HEK293 (cell line): ENCODE measurements at regions not wholly inside any gene's neighbourhood (a gene's known extent, or its start where the extent isn't known, plus 50 kb on each side); places are given as distances from the start of the nearest gene placed in this dataset.

Source experiments
- YY1 ChIP-seq: fragments of 450-650 bp; formaldehyde crosslinking; IDR thresholded peaks from 2 replicates; pipeline ENCODE4 v1.5.1; 2018; ENCODE audit warnings: missing biosample characterization, missing genetic modification characterization
- ZNF114 ChIP-seq: fragments of 450-650 bp; formaldehyde crosslinking; IDR thresholded peaks from 2 replicates; pipeline ENCODE4 v1.5.0; 2017; ENCODE audit warnings: missing biosample characterization, missing genetic modification characterization
- ZNF121 ChIP-seq: fragments of 450-650 bp; formaldehyde crosslinking; IDR thresholded peaks from 2 replicates; pipeline ENCODE4 v1.5.1; 2016; ENCODE audit warnings: missing biosample characterization, missing genetic modification characterization
- ZNF138 ChIP-seq: fragments of 450-650 bp; formaldehyde crosslinking; IDR thresholded peaks from 2 replicates; pipeline ENCODE4 v1.5.1; 2016; ENCODE audit warnings: missing biosample characterization, missing genetic modification characterization, borderline replicate concordance
- ZNF274 ChIP-seq, 2 experiments: fragments of 200-500 bp in 1 of 2; fragments of 450-650 bp in 1 of 2; sonication (Bioruptor generic) in 1 of 2; formaldehyde crosslinking in 1 of 2; IDR thresholded peaks; 2 replicates each; pipeline versions ENCODE4 v1.5.1 to v1.6.1; 2014 to 2016; ENCODE audit warnings: borderline replicate concordance in 1 of 2, inconsistent platforms in 1 of 2, low read length in 1 of 2, missing biosample characterization in 1 of 2, missing genetic modification characterization in 1 of 2
- ZNF529 ChIP-seq: fragments of 450-650 bp; formaldehyde crosslinking; IDR thresholded peaks from 2 replicates; pipeline ENCODE4 v1.5.1; 2017; ENCODE audit warnings: missing genetic modification characterization, missing biosample characterization; ENCODE audit not compliant: insufficient replicate concordance
- ZNF707 ChIP-seq: fragments of 450-650 bp; formaldehyde crosslinking; IDR thresholded peaks from 2 replicates; pipeline ENCODE4 v1.5.1; 2016; ENCODE audit warnings: missing biosample characterization, missing genetic modification characterization
- ZSCAN23 ChIP-seq: fragments of 450-650 bp; formaldehyde crosslinking; IDR thresholded peaks from 2 replicates; pipeline ENCODE4 v1.5.1; 2016; ENCODE audit warnings: missing biosample characterization, missing genetic modification characterization
- ZSCAN30 ChIP-seq: fragments of 450-650 bp; IDR thresholded peaks from 2 replicates; pipeline ENCODE4 v1.5.1; 2018; ENCODE audit warnings: missing biosample characterization, mild to moderate bottlenecking, missing genetic modification characterization, moderate library complexity
- TF ChIP-seq, protein P1 (sequence below): fragments of 450-650 bp; formaldehyde crosslinking; IDR thresholded peaks from 2 replicates; pipeline ENCODE4 v1.5.1; 2016; ENCODE audit warnings: missing biosample characterization, missing genetic modification characterization
- TF ChIP-seq, protein P2 (sequence below): fragments of 450-650 bp; formaldehyde crosslinking; IDR thresholded peaks from 2 replicates; pipeline ENCODE4 v1.5.1; 2016; ENCODE audit warnings: missing biosample characterization, missing genetic modification characterization
- TF ChIP-seq, protein P3 (sequence below): sonication (generic); formaldehyde crosslinking; IDR thresholded peaks from 2 replicates; pipeline ENCODE4 v1.8.1; 2022; ENCODE audit warnings: mild to moderate bottlenecking, moderate library complexity, missing genetic modification reagents

DNA sequence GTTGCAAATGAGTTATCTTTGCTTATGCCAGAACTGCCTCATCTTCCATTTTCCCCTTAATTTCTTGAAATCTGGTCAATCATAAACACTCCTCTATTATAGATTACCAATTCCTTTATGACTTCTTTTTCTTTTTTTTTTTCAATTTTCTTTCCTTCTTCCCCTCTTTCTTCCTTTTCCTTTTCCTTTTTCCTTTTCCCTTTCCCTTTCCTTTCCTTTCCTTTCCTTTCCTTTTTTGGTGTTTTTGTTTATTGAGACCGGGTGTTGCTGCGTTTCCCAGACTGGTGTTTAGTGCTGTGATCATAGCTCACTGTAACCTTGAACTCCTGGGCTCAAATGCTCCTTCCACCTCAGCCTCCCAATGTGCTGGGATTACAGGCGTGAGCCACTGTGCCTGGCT lies 151.4 kb upstream of the FOXP2 start:
- no peak for TF ChIP-seq ZNF274 (IDR thresholded peaks at IDR 0.05; ENCODE audit: low read length)
- TF ChIP-seq ZNF274 (tag by site-specific recombination; IDR thresholded peaks at IDR 0.05; ENCODE audit: borderline replicate concordance), result no peak
- TF ChIP-seq ZNF114, result no peak
- TF ChIP-seq ZNF529, result no peak
- no peak for TF ChIP-seq ZNF138
- TF ChIP-seq ZNF707 (tag by site-specific recombination), result no peak
- TF ChIP-seq ZNF121 (tag by site-specific recombination), result no peak
- TF ChIP-seq, protein P1, sequence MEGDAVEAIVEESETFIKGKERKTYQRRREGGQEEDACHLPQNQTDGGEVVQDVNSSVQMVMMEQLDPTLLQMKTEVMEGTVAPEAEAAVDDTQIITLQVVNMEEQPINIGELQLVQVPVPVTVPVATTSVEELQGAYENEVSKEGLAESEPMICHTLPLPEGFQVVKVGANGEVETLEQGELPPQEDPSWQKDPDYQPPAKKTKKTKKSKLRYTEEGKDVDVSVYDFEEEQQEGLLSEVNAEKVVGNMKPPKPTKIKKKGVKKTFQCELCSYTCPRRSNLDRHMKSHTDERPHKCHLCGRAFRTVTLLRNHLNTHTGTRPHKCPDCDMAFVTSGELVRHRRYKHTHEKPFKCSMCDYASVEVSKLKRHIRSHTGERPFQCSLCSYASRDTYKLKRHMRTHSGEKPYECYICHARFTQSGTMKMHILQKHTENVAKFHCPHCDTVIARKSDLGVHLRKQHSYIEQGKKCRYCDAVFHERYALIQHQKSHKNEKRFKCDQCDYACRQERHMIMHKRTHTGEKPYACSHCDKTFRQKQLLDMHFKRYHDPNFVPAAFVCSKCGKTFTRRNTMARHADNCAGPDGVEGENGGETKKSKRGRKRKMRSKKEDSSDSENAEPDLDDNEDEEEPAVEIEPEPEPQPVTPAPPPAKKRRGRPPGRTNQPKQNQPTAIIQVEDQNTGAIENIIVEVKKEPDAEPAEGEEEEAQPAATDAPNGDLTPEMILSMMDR (tag by site-specific recombination), result no peak
- TF ChIP-seq, protein P2, sequence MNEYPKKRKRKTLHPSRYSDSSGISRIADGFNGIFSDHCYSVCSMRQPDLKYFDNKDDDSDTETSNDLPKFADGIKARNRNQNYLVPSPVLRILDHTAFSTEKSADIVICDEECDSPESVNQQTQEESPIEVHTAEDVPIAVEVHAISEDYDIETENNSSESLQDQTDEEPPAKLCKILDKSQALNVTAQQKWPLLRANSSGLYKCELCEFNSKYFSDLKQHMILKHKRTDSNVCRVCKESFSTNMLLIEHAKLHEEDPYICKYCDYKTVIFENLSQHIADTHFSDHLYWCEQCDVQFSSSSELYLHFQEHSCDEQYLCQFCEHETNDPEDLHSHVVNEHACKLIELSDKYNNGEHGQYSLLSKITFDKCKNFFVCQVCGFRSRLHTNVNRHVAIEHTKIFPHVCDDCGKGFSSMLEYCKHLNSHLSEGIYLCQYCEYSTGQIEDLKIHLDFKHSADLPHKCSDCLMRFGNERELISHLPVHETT (tag by site-specific recombination), result no peak
- no peak for TF ChIP-seq YY1 (tag by site-specific recombination)
- no peak for TF ChIP-seq ZSCAN23
- TF ChIP-seq, protein P3, sequence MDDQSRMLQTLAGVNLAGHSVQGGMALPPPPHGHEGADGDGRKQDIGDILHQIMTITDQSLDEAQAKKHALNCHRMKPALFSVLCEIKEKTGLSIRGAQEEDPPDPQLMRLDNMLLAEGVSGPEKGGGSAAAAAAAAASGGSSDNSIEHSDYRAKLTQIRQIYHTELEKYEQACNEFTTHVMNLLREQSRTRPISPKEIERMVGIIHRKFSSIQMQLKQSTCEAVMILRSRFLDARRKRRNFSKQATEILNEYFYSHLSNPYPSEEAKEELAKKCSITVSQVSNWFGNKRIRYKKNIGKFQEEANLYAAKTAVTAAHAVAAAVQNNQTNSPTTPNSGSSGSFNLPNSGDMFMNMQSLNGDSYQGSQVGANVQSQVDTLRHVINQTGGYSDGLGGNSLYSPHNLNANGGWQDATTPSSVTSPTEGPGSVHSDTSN (CRISPR knock-in tag), result no peak
- no peak for TF ChIP-seq ZSCAN30 (tag by site-specific recombination)
